Hepatocyte (in vitro differentiated cells): ENCODE measurements at regions not wholly inside any gene's neighbourhood (a gene's known extent, or its start where the extent isn't known, plus 50 kb on each side); places are given as distances from the start of the nearest gene placed in this dataset.

Experiments
- DNase-seq: peaks from one replicate; pipeline ENCODE4 v3.0.0-alpha.2; 2016; ENCODE audit warnings: low spot score
- H2AFZ ChIP-seq: fragments of 200-600 bp; sonication (generic); 2 replicates; pipeline ENCODE4 v1.6.0; 2016; ENCODE audit warnings: antibody characterized with exemption, mild to moderate bottlenecking
- H3K27ac ChIP-seq: fragments of 200-600 bp; sonication (generic); 2 replicates; pipeline ENCODE4 v1.5.1; 2016; ENCODE audit warnings: mild to moderate bottlenecking
- H3K27me3 ChIP-seq: fragments of 200-600 bp; sonication (generic); 2 replicates; pipeline ENCODE4 v1.6.1; 2016
- H3K36me3 ChIP-seq: fragments of 200-600 bp; sonication (generic); replicated peaks from 2 replicates; pipeline ENCODE4 v1.5.1; 2016; ENCODE audit warnings: low read depth; ENCODE audit not compliant: insufficient read depth
- H3K4me1 ChIP-seq: fragments of 200-600 bp; sonication (generic); 2 replicates; pipeline ENCODE4 v1.5.1; 2016; ENCODE audit warnings: mild to moderate bottlenecking, moderate library complexity; ENCODE audit not compliant: insufficient read depth
- H3K4me2 ChIP-seq: fragments of 200-600 bp; sonication (generic); 2 replicates; pipeline ENCODE4 v1.6.0; 2016
- H3K4me3 ChIP-seq: fragments of 200-600 bp; sonication (generic); 2 replicates; pipeline ENCODE4 v1.5.1; 2016; ENCODE audit warnings: mild to moderate bottlenecking
- H3K79me2 ChIP-seq: fragments of 200-600 bp; sonication (generic); 2 replicates; pipeline ENCODE4 v1.6.0; 2017; ENCODE audit warnings: mild to moderate bottlenecking
- H3K9me2 ChIP-seq: fragments of 200-600 bp; sonication (generic); replicated peaks from 2 replicates; pipeline ENCODE4 v1.6.0; 2017; ENCODE audit warnings: mild to moderate bottlenecking; ENCODE audit not compliant: insufficient read depth
- H3K9me3 ChIP-seq: fragments of 200-600 bp; sonication (generic); 2 replicates; pipeline ENCODE4 v1.5.1; 2016; ENCODE audit warnings: low read depth, mild to moderate bottlenecking
- H4K20me1 ChIP-seq: fragments of 200-600 bp; sonication (generic); 2 replicates; pipeline ENCODE4 v1.6.0; 2016; ENCODE audit warnings: mild to moderate bottlenecking; ENCODE audit not compliant: insufficient read depth, poor library complexity, severe bottlenecking
- CTCF ChIP-seq: fragments of 200-600 bp; sonication (generic); IDR thresholded peaks from 2 replicates; pipeline ENCODE4 v1.5.1; 2016; ENCODE audit warnings: antibody characterized with exemption, mild to moderate bottlenecking; ENCODE audit not compliant: poor library complexity
- EZH2 ChIP-seq: fragments of 200-600 bp; sonication (generic); IDR thresholded peaks from 2 replicates; pipeline ENCODE4 v1.6.1; 2016; ENCODE audit warnings: antibody characterized with exemption, mild to moderate bottlenecking, borderline replicate concordance
- EZH2phosphoT487 ChIP-seq: fragments of 200-600 bp; sonication (generic); IDR thresholded peaks from one replicate; pipeline ENCODE4 v1.6.1; 2018; ENCODE audit warnings: antibody characterized with exemption, mild to moderate bottlenecking, low read depth, moderate library complexity; ENCODE audit not compliant: unreplicated experiment, severe bottlenecking
- WGBS: methylation state at CpG from one replicate; pipeline ENCODE4 v1.1.6; 2016; ENCODE audit warnings: low lambda C conversion rate; ENCODE audit errors: missing lambda C conversion rate; 5-methylcytosine and 5-hydroxymethylcytosine counted together

GRCh38 chr20:6426287-6426891 lies 303.6 kb upstream of the FERMT1 start:
- TF ChIP-seq EZH2phosphoT487 (no peak), CTCF (no peak), EZH2 (no peak)
- H3K9me2 ChIP-seq: no peaks in the 10 kb centered on the region
- H3K79me2 ChIP-seq: no peaks in the 10 kb centered on the region
- no peak overlapping the region for H3K27ac ChIP-seq
- no peak overlapping the region for H3K4me2 ChIP-seq
- DNase-seq: no peak
- H3K9me3 ChIP-seq: no peaks in the 10 kb centered on the region
- 83% methylated on average over 1 of the region's 1 CpG for WGBS
- H2AFZ ChIP-seq: no peak overlapping the region
- H4K20me1 ChIP-seq: no peaks in the 10 kb centered on the region
- no peaks in the 10 kb centered on the region for H3K36me3 ChIP-seq
- H3K27me3 ChIP-seq: no peaks in the 10 kb centered on the region
- no peak overlapping the region for H3K4me3 ChIP-seq
- H3K4me1 ChIP-seq: no peaks in the 10 kb centered on the region

- Histone ChIP-seq H3K36me3 (no peaks in the 10 kb centered on the region), H3K27ac (peak overlapping the region; percentile 1), H3K9me3 (no peaks in the 10 kb centered on the region), H3K4me1 (no peaks in the 10 kb centered on the region), H4K20me1 (no peaks in the 10 kb centered on the region), H3K27me3 (no peaks in the 10 kb centered on the region), H3K4me3 (no peak overlapping the region), H3K4me2 (no peak overlapping the region), H3K79me2 (no peaks in the 10 kb centered on the region), H3K9me2 (no peaks in the 10 kb centered on the region), H2AFZ (no peak overlapping the region)
- DNase-seq: no peak
- TF ChIP-seq CTCF (no peak), EZH2 (no peak), EZH2phosphoT487 (no peak)
- WGBS: 52% methylated on average over 8 of the region's 8 CpGs
These were observed 298.8 kb upstream of the FERMT1 start for GRCh38 chr20:6421321-6422248.

GRCh38 chr20:6420336-6420735 lies 297.5 kb upstream of the FERMT1 start:
- Histone ChIP-seq H3K27me3 (no peaks in the 10 kb centered on the region), H2AFZ (no peak overlapping the region), H3K4me1 (no peaks in the 10 kb centered on the region), H3K79me2 (no peaks in the 10 kb centered on the region), H3K36me3 (no peaks in the 10 kb centered on the region), H3K4me2 (no peak overlapping the region), H3K9me2 (no peaks in the 10 kb centered on the region), H3K27ac (no peak overlapping the region), H3K4me3 (no peak overlapping the region), H3K9me3 (no peaks in the 10 kb centered on the region), H4K20me1 (no peaks in the 10 kb centered on the region)
- no peak for DNase-seq
- 85% methylated on average over 1 of the region's 1 CpG for WGBS
- TF ChIP-seq EZH2 (no peak), EZH2phosphoT487 (no peak), CTCF (no peak)
